GM12878 (cell line): ENCODE measurements at regions not wholly inside any gene's neighbourhood (a gene's known extent, or its start where the extent isn't known, plus 50 kb on each side); places are given as distances from the start of the nearest gene placed in this dataset.
"Not testable (repeated sequence)": the region's sequence is repeated elsewhere in the genome, so short reads cannot be mapped to it uniquely, and the experiment has no call there.

Experiments
- BACH1 ChIP-seq: fragments of 450-650 bp; IDR thresholded peaks from 2 replicates; pipeline ENCODE4 v1.6.1; 2017; ENCODE audit warnings: mild to moderate bottlenecking, borderline replicate concordance
- ESRRA ChIP-seq: IDR thresholded peaks from 2 replicates; pipeline ENCODE4 v1.6.1; 2012; ENCODE audit warnings: mild to moderate bottlenecking, low read length, improper control_type of control experiment
- ETV6 ChIP-seq, 2 experiments: fragments of 450-650 bp in 1 of 2; IDR thresholded peaks in 1 of 2; conservative IDR thresholded peaks in 1 of 2; 2 replicates each; pipeline ENCODE4 v1.6.1; 2014; ENCODE audit warnings: antibody characterized with exemption in 1 of 2, borderline replicate concordance in 1 of 2, low read depth in 1 of 2, mild to moderate bottlenecking in 1 of 2, moderate library complexity in 1 of 2
- IRF4 ChIP-seq: IDR thresholded peaks from 2 replicates; pipeline ENCODE4 v1.6.1; 2011; ENCODE audit warnings: low read depth, low read length
- MYC ChIP-seq: IDR thresholded peaks from 2 replicates; pipeline ENCODE4 v1.6.1; 2011; ENCODE audit warnings: mild to moderate bottlenecking, low read length, moderate library complexity, inconsistent platforms; ENCODE audit not compliant: insufficient read depth, insufficient replicate concordance, insufficient read length, severe bottlenecking
- RCOR1 ChIP-seq: conservative IDR thresholded peaks from 2 replicates; pipeline ENCODE4 v1.6.1; 2012; ENCODE audit warnings: low read depth, low read length, improper control_type of control experiment
- SRF ChIP-seq, 2 experiments: IDR thresholded peaks; 2 replicates each; pipeline ENCODE4 v1.6.1; 2011; ENCODE audit warnings: low read depth in 2 of 2, low read length in 2 of 2, mild to moderate bottlenecking in 1 of 2, moderate library complexity in 1 of 2
- SUPT20H ChIP-seq: IDR thresholded peaks from 2 replicates; pipeline ENCODE4 v1.6.1; 2011; ENCODE audit warnings: low read depth, mild to moderate bottlenecking, low read length, moderate library complexity, borderline replicate concordance; ENCODE audit not compliant: control insufficient read depth
- ZNF207 ChIP-seq: fragments of 450-650 bp; IDR thresholded peaks from 2 replicates; pipeline ENCODE4 v1.6.1; 2014; ENCODE audit warnings: antibody characterized with exemption, mild to moderate bottlenecking, borderline replicate concordance
- TF ChIP-seq, protein P1 (sequence below), 3 experiments: IDR thresholded peaks in 2 of 3; conservative IDR thresholded peaks in 1 of 3; 2 replicates each; pipeline ENCODE4 v1.5.1; 2011; ENCODE audit warnings: low read depth in 3 of 3, low read length in 3 of 3, mild to moderate bottlenecking in 3 of 3, control low read depth in 2 of 3, moderate library complexity in 2 of 3, inconsistent platforms in 1 of 3, mixed read lengths in 1 of 3; ENCODE audit not compliant: control insufficient read depth in 2 of 3, insufficient read depth in 1 of 3; ENCODE audit errors: extremely low read depth in 1 of 3
- TF ChIP-seq, protein P2 (sequence below): fragments of 450-650 bp; IDR thresholded peaks from 2 replicates; pipeline ENCODE4 v1.6.1; 2016; ENCODE audit warnings: mild to moderate bottlenecking
- TF ChIP-seq, protein P3 (sequence below): fragments of 450-650 bp; conservative IDR thresholded peaks from 2 replicates; pipeline ENCODE4 v1.6.1; 2017; ENCODE audit warnings: mild to moderate bottlenecking, moderate library complexity
- TF ChIP-seq, protein P4 (sequence below): fragments of 450-650 bp; IDR thresholded peaks from 2 replicates; pipeline ENCODE4 v1.6.1; 2017; ENCODE audit warnings: mild to moderate bottlenecking
- TF ChIP-seq, protein P5 (sequence below): fragments of 450-650 bp; IDR thresholded peaks from 2 replicates; pipeline ENCODE4 v1.6.1; 2018; ENCODE audit warnings: mild to moderate bottlenecking, low read depth, moderate library complexity; ENCODE audit not compliant: partially characterized antibody

DNA sequence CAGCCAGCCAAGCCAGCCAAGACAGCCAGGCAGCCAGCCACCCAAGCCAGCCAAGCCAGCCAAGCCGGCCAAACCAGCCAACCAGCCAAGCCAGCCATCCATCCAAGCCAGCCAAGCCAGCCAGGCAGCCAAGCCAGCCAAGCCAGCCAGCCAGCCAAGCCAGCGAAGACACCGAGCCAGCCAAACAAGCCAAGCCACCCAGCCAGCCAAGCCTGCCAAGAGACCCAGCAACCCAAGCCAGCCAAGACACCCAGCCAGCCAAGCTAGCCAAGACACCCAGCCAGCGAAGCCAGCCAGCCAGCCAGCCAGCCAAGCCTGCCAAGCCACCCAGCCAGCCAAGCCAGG lies 318.0 kb upstream of the PLGLB2 start:
- TF ChIP-seq, protein P1, sequence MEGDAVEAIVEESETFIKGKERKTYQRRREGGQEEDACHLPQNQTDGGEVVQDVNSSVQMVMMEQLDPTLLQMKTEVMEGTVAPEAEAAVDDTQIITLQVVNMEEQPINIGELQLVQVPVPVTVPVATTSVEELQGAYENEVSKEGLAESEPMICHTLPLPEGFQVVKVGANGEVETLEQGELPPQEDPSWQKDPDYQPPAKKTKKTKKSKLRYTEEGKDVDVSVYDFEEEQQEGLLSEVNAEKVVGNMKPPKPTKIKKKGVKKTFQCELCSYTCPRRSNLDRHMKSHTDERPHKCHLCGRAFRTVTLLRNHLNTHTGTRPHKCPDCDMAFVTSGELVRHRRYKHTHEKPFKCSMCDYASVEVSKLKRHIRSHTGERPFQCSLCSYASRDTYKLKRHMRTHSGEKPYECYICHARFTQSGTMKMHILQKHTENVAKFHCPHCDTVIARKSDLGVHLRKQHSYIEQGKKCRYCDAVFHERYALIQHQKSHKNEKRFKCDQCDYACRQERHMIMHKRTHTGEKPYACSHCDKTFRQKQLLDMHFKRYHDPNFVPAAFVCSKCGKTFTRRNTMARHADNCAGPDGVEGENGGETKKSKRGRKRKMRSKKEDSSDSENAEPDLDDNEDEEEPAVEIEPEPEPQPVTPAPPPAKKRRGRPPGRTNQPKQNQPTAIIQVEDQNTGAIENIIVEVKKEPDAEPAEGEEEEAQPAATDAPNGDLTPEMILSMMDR (IDR thresholded peaks at IDR 0.05 in 2 of 3, conservative IDR thresholded peaks at IDR 0.05 in 1 of 3; ENCODE audit: control insufficient read depth in 2 of 3, extremely low read depth in 1 of 3, insufficient read depth in 1 of 3, low read depth in 3 of 3, low read length in 3 of 3): not testable (repeated sequence)
- TF ChIP-seq RCOR1; BACH1; SUPT20H; MYC; ESRRA; ZNF207; IRF4; SRF (IDR thresholded peaks at IDR 0.05; ENCODE audit: low read depth in 2 of 2, low read length in 2 of 2); ETV6 (conservative IDR thresholded peaks at IDR 0.05 in 1 of 2, IDR thresholded peaks at IDR 0.05 in 1 of 2; ENCODE audit: borderline replicate concordance in 1 of 2, low read depth in 1 of 2): not testable (repeated sequence)
- TF ChIP-seq, protein P2, sequence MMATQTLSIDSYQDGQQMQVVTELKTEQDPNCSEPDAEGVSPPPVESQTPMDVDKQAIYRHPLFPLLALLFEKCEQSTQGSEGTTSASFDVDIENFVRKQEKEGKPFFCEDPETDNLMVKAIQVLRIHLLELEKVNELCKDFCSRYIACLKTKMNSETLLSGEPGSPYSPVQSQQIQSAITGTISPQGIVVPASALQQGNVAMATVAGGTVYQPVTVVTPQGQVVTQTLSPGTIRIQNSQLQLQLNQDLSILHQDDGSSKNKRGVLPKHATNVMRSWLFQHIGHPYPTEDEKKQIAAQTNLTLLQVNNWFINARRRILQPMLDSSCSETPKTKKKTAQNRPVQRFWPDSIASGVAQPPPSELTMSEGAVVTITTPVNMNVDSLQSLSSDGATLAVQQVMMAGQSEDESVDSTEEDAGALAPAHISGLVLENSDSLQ: not testable (repeated sequence)
- TF ChIP-seq, protein P3, sequence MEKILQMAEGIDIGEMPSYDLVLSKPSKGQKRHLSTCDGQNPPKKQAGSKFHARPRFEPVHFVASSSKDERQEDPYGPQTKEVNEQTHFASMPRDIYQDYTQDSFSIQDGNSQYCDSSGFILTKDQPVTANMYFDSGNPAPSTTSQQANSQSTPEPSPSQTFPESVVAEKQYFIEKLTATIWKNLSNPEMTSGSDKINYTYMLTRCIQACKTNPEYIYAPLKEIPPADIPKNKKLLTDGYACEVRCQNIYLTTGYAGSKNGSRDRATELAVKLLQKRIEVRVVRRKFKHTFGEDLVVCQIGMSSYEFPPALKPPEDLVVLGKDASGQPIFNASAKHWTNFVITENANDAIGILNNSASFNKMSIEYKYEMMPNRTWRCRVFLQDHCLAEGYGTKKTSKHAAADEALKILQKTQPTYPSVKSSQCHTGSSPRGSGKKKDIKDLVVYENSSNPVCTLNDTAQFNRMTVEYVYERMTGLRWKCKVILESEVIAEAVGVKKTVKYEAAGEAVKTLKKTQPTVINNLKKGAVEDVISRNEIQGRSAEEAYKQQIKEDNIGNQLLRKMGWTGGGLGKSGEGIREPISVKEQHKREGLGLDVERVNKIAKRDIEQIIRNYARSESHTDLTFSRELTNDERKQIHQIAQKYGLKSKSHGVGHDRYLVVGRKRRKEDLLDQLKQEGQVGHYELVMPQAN: not testable (repeated sequence)
- TF ChIP-seq, protein P4, sequence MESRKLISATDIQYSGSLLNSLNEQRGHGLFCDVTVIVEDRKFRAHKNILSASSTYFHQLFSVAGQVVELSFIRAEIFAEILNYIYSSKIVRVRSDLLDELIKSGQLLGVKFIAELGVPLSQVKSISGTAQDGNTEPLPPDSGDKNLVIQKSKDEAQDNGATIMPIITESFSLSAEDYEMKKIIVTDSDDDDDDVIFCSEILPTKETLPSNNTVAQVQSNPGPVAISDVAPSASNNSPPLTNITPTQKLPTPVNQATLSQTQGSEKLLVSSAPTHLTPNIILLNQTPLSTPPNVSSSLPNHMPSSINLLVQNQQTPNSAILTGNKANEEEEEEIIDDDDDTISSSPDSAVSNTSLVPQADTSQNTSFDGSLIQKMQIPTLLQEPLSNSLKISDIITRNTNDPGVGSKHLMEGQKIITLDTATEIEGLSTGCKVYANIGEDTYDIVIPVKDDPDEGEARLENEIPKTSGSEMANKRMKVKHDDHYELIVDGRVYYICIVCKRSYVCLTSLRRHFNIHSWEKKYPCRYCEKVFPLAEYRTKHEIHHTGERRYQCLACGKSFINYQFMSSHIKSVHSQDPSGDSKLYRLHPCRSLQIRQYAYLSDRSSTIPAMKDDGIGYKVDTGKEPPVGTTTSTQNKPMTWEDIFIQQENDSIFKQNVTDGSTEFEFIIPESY: not testable (repeated sequence)
- TF ChIP-seq, protein P5, sequence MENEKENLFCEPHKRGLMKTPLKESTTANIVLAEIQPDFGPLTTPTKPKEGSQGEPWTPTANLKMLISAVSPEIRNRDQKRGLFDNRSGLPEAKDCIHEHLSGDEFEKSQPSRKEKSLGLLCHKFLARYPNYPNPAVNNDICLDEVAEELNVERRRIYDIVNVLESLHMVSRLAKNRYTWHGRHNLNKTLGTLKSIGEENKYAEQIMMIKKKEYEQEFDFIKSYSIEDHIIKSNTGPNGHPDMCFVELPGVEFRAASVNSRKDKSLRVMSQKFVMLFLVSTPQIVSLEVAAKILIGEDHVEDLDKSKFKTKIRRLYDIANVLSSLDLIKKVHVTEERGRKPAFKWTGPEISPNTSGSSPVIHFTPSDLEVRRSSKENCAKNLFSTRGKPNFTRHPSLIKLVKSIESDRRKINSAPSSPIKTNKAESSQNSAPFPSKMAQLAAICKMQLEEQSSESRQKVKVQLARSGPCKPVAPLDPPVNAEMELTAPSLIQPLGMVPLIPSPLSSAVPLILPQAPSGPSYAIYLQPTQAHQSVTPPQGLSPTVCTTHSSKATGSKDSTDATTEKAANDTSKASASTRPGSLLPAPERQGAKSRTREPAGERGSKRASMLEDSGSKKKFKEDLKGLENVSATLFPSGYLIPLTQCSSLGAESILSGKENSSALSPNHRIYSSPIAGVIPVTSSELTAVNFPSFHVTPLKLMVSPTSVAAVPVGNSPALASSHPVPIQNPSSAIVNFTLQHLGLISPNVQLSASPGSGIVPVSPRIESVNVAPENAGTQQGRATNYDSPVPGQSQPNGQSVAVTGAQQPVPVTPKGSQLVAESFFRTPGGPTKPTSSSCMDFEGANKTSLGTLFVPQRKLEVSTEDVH: not testable (repeated sequence)
